Panc1 (cell line): ENCODE measurements at regions not wholly inside any gene's neighbourhood (a gene's known extent, or its start where the extent isn't known, plus 50 kb on each side); places are given as distances from the start of the nearest gene placed in this dataset.

Source experiments
- REST ChIP-seq, 2 experiments: IDR thresholded peaks; 2 replicates each; pipeline ENCODE4 v1.6.1; 2011 to 2012; ENCODE audit warnings: low read depth in 2 of 2, control low read depth in 1 of 2, low read length in 1 of 2, mild to moderate bottlenecking in 1 of 2, moderate library complexity in 1 of 2; ENCODE audit not compliant: insufficient read depth in 1 of 2
- TF ChIP-seq, protein P1 (sequence below): fragments of 450-650 bp; IDR thresholded peaks from 2 replicates; pipeline ENCODE4 v1.5.1; 2017; ENCODE audit warnings: mild to moderate bottlenecking

DNA sequence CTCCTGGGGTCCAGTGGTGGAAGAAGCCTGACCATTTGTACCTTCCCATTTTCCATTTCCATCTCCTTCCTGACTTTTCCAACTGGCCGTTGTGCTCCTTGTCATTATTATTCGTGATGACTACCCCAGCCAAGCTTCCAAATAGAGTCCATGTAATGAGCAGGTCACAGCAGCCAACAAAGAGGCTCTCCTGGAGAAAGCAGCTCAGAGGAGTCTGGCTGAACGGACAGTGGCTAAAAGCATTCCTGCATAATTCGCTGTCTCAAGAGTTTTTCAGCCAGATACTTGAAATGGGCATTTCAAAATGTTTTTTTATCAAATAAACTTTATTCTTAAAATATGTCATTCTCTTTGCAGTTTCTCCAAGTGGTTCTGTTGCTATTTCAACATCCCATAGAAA, 458.6 kb downstream of the INHBA start:
- TF ChIP-seq, protein P1, sequence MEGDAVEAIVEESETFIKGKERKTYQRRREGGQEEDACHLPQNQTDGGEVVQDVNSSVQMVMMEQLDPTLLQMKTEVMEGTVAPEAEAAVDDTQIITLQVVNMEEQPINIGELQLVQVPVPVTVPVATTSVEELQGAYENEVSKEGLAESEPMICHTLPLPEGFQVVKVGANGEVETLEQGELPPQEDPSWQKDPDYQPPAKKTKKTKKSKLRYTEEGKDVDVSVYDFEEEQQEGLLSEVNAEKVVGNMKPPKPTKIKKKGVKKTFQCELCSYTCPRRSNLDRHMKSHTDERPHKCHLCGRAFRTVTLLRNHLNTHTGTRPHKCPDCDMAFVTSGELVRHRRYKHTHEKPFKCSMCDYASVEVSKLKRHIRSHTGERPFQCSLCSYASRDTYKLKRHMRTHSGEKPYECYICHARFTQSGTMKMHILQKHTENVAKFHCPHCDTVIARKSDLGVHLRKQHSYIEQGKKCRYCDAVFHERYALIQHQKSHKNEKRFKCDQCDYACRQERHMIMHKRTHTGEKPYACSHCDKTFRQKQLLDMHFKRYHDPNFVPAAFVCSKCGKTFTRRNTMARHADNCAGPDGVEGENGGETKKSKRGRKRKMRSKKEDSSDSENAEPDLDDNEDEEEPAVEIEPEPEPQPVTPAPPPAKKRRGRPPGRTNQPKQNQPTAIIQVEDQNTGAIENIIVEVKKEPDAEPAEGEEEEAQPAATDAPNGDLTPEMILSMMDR, result no peak
- TF ChIP-seq REST (IDR thresholded peaks at IDR 0.05; ENCODE audit: insufficient read depth in 1 of 2, low read depth in 2 of 2, low read length in 1 of 2), result no peak
